ENCODE measurements at regions not wholly inside any gene's neighbourhood (a gene's known extent, or its start where the extent isn't known, plus 50 kb on each side); places are given as distances from the start of the nearest gene placed in this dataset.

GRCh38 chr18:2337552-2338141 lies 233.7 kb downstream of the METTL4 start:
- WGBS, 2 donors = 43 to 55% methylated on average over 7 of the region's 7 CpGs
- no peak overlapping the region for H3K27ac ChIP-seq
- H3K9me3 ChIP-seq = no peaks in the 10 kb centered on the region
- DNase-seq = no peak
- no peaks in the 10 kb centered on the region for H3K27me3 ChIP-seq
- no peaks in the 10 kb centered on the region for H3K36me3 ChIP-seq
- no peak for TF ChIP-seq EP300 (IDR thresholded peaks at IDR 0.05)
- TF ChIP-seq, protein P1, sequence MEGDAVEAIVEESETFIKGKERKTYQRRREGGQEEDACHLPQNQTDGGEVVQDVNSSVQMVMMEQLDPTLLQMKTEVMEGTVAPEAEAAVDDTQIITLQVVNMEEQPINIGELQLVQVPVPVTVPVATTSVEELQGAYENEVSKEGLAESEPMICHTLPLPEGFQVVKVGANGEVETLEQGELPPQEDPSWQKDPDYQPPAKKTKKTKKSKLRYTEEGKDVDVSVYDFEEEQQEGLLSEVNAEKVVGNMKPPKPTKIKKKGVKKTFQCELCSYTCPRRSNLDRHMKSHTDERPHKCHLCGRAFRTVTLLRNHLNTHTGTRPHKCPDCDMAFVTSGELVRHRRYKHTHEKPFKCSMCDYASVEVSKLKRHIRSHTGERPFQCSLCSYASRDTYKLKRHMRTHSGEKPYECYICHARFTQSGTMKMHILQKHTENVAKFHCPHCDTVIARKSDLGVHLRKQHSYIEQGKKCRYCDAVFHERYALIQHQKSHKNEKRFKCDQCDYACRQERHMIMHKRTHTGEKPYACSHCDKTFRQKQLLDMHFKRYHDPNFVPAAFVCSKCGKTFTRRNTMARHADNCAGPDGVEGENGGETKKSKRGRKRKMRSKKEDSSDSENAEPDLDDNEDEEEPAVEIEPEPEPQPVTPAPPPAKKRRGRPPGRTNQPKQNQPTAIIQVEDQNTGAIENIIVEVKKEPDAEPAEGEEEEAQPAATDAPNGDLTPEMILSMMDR (IDR thresholded peaks at IDR 0.05) = peak in 2 of 4 experiments; percentile 15 to 44
- intact Hi-C loops (cut with DNase I) = loop anchor here (10.0 kb wide), 1 partner anchor 207 kb away; no protein-coding TSS in a partner anchor
- H3K4me1 ChIP-seq = no peaks in the 10 kb centered on the region
- no peak overlapping the region for H3K4me3 ChIP-seq

- WGBS, 2 donors = 67 to 74% methylated on average over 3 of the region's 3 CpGs
- Histone ChIP-seq H3K36me3 (no peaks in the 10 kb centered on the region), H3K4me3 (no peak overlapping the region), H3K27me3 (no peaks in the 10 kb centered on the region), H3K9me3 (no peaks in the 10 kb centered on the region), H3K27ac (no peak overlapping the region), H3K4me1 (no peaks in the 10 kb centered on the region)
- no peak for DNase-seq
- intact Hi-C loops (cut with DNase I) = loop anchor here (10.0 kb wide), 1 partner anchor 206 kb away; no protein-coding TSS in a partner anchor
- no peak for TF ChIP-seq EP300 (IDR thresholded peaks at IDR 0.05)
- no peak for TF ChIP-seq POLR2A (IDR thresholded peaks at IDR 0.05)
- TF ChIP-seq, protein P1 (IDR thresholded peaks at IDR 0.05) = no peak
- no peak for TF ChIP-seq POLR2AphosphoS5 (IDR thresholded peaks at IDR 0.05)
Observed at GRCh38 chr18:2338601-2339000, 232.7 kb downstream of the METTL4 start.

DNA sequence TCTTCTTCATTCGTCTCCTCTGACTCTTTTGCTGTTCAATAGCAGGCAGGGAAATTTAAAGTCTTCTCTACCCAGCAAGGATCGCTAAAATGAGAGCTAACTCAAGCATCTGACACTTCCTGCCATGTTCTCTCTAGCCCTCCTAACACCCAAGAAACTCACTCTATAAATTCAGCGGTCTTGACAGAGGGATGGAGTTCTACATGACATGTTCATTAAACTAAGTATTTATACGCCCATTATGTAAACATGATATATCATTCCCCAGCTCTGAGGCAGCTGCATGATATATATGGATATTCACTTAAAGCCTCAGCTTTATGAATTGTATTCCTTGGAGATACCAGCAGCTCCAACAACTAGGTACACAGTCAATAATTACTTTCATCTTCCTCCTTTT lies 231.0 kb downstream of the METTL4 start:
- 69 to 81% methylated on average over 4 of the region's 4 CpGs for WGBS, 2 donors
- intact Hi-C loops (cut with DNase I) = no loop called here
- Histone ChIP-seq H3K27ac (no peak overlapping the region), H3K4me3 (no peak overlapping the region), H3K4me1 (no peaks in the 10 kb centered on the region), H3K9me3 (no peaks in the 10 kb centered on the region), H3K27me3 (no peaks in the 10 kb centered on the region), H3K36me3 (no peaks in the 10 kb centered on the region)
- no peak for DNase-seq
- TF ChIP-seq POLR2AphosphoS5 (IDR thresholded peaks at IDR 0.05) = no peak
- TF ChIP-seq EP300 (IDR thresholded peaks at IDR 0.05) = no peak
- TF ChIP-seq, protein P1 (IDR thresholded peaks at IDR 0.05) = no peak
- TF ChIP-seq POLR2A (IDR thresholded peaks at IDR 0.05) = no peak

- intact Hi-C loops (cut with DNase I) = no loop called here
- H3K27ac ChIP-seq = no peak overlapping the region
- H3K9me3 ChIP-seq = no peaks in the 10 kb centered on the region
- H3K4me1 ChIP-seq = no peaks in the 10 kb centered on the region
- TF ChIP-seq EP300 (IDR thresholded peaks at IDR 0.05) (no peak), POLR2A (IDR thresholded peaks at IDR 0.05) (no peak), POLR2AphosphoS5 (IDR thresholded peaks at IDR 0.05) (no peak)
- TF ChIP-seq, protein P1 (IDR thresholded peaks at IDR 0.05) = no peak
- DNase-seq = no peak
- no peak overlapping the region for H3K4me3 ChIP-seq
- no peaks in the 10 kb centered on the region for H3K27me3 ChIP-seq
- H3K36me3 ChIP-seq = no peaks in the 10 kb centered on the region
- WGBS, 2 donors = 81% methylated on average over 5 of the region's 5 CpGs
Observed at GRCh38 chr18:2348003-2348402, 223.3 kb downstream of the METTL4 start.

Data from sigmoid colon (tissue), 6 donors.